ENCODE measurements at regions not wholly inside any gene's neighbourhood (a gene's known extent, or its start where the extent isn't known, plus 50 kb on each side); places are given as distances from the start of the nearest gene placed in this dataset.

- TF ChIP-seq EZH2 (IDR thresholded peaks at IDR 0.05; ENCODE audit: borderline replicate concordance, low read depth, low read length, severe bottlenecking) = no peak
- no peak for TF ChIP-seq CTCF (IDR thresholded peaks at IDR 0.05; ENCODE audit: borderline replicate concordance, extremely low read depth, low read length, poor library complexity, severe bottlenecking)
These were observed 139.0 kb upstream of the CIBAR2 start for GRCh38 chr16:85251225-85251760.
